Mammary epithelial cell (primary cell): ENCODE measurements at regions not wholly inside any gene's neighbourhood (a gene's known extent, or its start where the extent isn't known, plus 50 kb on each side); places are given as distances from the start of the nearest gene placed in this dataset.

Experiments used
- EZH2 ChIP-seq: IDR thresholded peaks from 2 replicates; pipeline ENCODE4 v1.6.1; 2012; ENCODE audit warnings: low read length, inconsistent platforms, borderline replicate concordance
- TF ChIP-seq, protein P1 (sequence below), 2 donors: IDR thresholded peaks in 1 of 2; conservative IDR thresholded peaks in 1 of 2; 2 replicates each; pipeline ENCODE4 v1.5.1; 2011 to 2012; ENCODE audit warnings: inconsistent platforms in 2 of 2, low read length in 2 of 2, mild to moderate bottlenecking in 2 of 2, control low read depth in 1 of 2, low read depth in 1 of 2; ENCODE audit not compliant: insufficient read depth in 1 of 2; ENCODE audit errors: extremely low read depth in 1 of 2

DNA sequence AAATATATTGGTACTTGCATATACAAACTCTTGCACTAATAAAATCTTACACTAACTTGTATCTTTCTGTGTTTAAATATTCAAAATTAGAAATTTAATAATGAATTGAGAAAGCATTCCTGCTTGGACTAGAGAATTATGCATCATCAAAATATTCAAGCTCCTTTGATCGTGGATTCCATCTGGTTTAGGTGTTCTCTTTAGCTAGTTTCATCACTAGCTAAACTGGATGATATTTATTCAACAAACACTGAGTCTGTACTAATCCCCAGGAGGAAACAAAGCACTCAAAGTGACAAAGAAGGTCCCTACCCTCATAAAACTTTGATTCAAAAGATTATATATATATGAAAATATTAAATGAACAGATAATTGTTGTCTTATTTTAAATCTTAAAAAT lies 1360.9 kb upstream of the ALCAM start:
- TF ChIP-seq, protein P1, sequence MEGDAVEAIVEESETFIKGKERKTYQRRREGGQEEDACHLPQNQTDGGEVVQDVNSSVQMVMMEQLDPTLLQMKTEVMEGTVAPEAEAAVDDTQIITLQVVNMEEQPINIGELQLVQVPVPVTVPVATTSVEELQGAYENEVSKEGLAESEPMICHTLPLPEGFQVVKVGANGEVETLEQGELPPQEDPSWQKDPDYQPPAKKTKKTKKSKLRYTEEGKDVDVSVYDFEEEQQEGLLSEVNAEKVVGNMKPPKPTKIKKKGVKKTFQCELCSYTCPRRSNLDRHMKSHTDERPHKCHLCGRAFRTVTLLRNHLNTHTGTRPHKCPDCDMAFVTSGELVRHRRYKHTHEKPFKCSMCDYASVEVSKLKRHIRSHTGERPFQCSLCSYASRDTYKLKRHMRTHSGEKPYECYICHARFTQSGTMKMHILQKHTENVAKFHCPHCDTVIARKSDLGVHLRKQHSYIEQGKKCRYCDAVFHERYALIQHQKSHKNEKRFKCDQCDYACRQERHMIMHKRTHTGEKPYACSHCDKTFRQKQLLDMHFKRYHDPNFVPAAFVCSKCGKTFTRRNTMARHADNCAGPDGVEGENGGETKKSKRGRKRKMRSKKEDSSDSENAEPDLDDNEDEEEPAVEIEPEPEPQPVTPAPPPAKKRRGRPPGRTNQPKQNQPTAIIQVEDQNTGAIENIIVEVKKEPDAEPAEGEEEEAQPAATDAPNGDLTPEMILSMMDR (conservative IDR thresholded peaks at IDR 0.05 in 1 of 2, IDR thresholded peaks at IDR 0.05 in 1 of 2; ENCODE audit: extremely low read depth in 1 of 2, insufficient read depth in 1 of 2, low read depth in 1 of 2, low read length in 2 of 2), result no peak
- no peak for TF ChIP-seq EZH2
